CD4-positive, alpha-beta memory T cell (primary cell): ENCODE measurements at regions not wholly inside any gene's neighbourhood (a gene's known extent, or its start where the extent isn't known, plus 50 kb on each side); places are given as distances from the start of the nearest gene placed in this dataset.

Source experiments
- CTCF ChIA-PET: fragments of 350-600 bp; sonication (Branson Sonifier 250); formaldehyde crosslinking; loops from one replicate; lab custom pipeline; 2021; ENCODE audit warnings: inconsistent platforms; ENCODE audit not compliant: partially characterized antibody; lab: Charles Lee
- POLR2A ChIA-PET: fragments of 350-600 bp; sonication (Branson Sonifier 250); formaldehyde crosslinking; loops from one replicate; lab custom pipeline; 2021; ENCODE audit not compliant: partially characterized antibody; lab: Charles Lee
- DNase-seq, 5 donors: peaks; one replicate each; pipeline versions ENCODE4 v3.0.0 to v3.0.0-alpha.2; 2020 to 2022; ENCODE audit warnings: mixed read lengths in 1 of 5
- H3K27ac ChIP-seq: one replicate; pipeline ENCODE4 v1.7.0; 2013; ENCODE audit warnings: low read depth, low read length
- H3K27me3 ChIP-seq: 2 replicates; pipeline ENCODE4 v1.7.0; 2013; ENCODE audit warnings: mild to moderate bottlenecking, low read length, moderate library complexity; ENCODE audit not compliant: insufficient read depth
- H3K36me3 ChIP-seq: 2 replicates; pipeline ENCODE4 v1.7.0; 2013; ENCODE audit warnings: mild to moderate bottlenecking, low read length, moderate library complexity; ENCODE audit not compliant: insufficient read depth
- H3K4me1 ChIP-seq: 2 replicates; pipeline ENCODE4 v1.7.0; 2013; ENCODE audit warnings: mild to moderate bottlenecking, low read length, moderate library complexity; ENCODE audit not compliant: insufficient read depth
- H3K4me3 ChIP-seq, 2 donors: one replicate each; pipeline ENCODE4 v1.7.0; 2013; ENCODE audit warnings: low read length in 2 of 2, mild to moderate bottlenecking in 1 of 2
- H3K9me3 ChIP-seq, 2 donors: one replicate each; pipeline ENCODE4 v1.7.0; 2013; ENCODE audit warnings: low read length in 2 of 2, control low read depth in 1 of 2; ENCODE audit not compliant: control insufficient read depth in 1 of 2
- H3K27ac Mint-ChIP-seq, 7 donors: one replicate each; pipeline ENCODE4 v1.8.0; 2020 to 2021; ENCODE audit warnings: mixed read lengths in 7 of 7, mild to moderate bottlenecking in 6 of 7, inconsistent platforms in 3 of 7, moderate library complexity in 3 of 7
- H3K27me3 Mint-ChIP-seq, 2 donors: one replicate each; pipeline ENCODE4 v1.8.0; 2020 to 2021; ENCODE audit warnings: mixed read lengths in 2 of 2
- H3K36me3 Mint-ChIP-seq, 2 donors: one replicate each; pipeline ENCODE4 v1.8.0; 2020 to 2021; ENCODE audit warnings: mixed read lengths in 2 of 2, inconsistent platforms in 1 of 2, mild to moderate bottlenecking in 1 of 2
- H3K4me1 Mint-ChIP-seq, 4 donors: one replicate each; pipeline ENCODE4 v1.8.0; 2020 to 2021; ENCODE audit warnings: mixed read lengths in 4 of 4, mild to moderate bottlenecking in 1 of 4
- H3K4me3 Mint-ChIP-seq, 8 donors: one replicate each; pipeline ENCODE4 v1.8.0; 2020 to 2021; ENCODE audit warnings: mixed read lengths in 8 of 8, mild to moderate bottlenecking in 7 of 8, moderate library complexity in 6 of 8, inconsistent platforms in 3 of 8
- H3K9me3 Mint-ChIP-seq, 8 donors: one replicate each; pipeline ENCODE4 v1.8.0; 2020 to 2021; ENCODE audit warnings: mixed read lengths in 8 of 8, mild to moderate bottlenecking in 5 of 8, inconsistent platforms in 3 of 8, moderate library complexity in 1 of 8
- intact Hi-C: fragments of 100-400 bp; cut with micrococcal nuclease; formaldehyde crosslinking; loops from one replicate; pipeline ENCODE4 v1.15.1; 2023

DNA sequence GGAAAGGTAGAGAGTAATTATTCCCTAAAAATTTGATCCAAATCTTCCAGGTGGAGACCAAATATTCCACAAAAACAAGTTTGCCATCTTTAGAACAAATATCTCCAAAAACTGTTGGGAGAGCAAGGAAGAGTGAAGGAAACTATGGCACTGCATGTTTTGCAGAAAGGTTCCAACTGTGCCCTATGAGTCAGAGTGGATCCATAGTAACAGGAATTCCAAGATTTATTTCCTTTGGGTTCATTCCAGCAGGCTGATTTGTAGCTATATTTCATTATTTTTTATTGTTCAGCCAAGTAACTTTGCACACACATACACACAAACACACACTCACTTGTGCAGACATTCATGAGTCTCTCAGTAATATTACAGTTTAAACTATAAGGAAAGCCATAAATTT lies 459.7 kb upstream of the EPHA6 start:
- H3K36me3 ChIP-seq, result no peaks in the 10 kb centered on the region
- Mint-ChIP-seq H3K36me3 (no peaks in the 10 kb centered on the region), H3K27ac (no peak overlapping the region), H3K4me3 (no peak overlapping the region), H3K4me1 (no peaks in the 10 kb centered on the region), H3K27me3 (no peaks in the 10 kb centered on the region), H3K9me3 (peaks cover 0 to 18% (median 8%) of the 10 kb centered on the region in 8 donors)
- H3K4me1 ChIP-seq, result no peaks in the 10 kb centered on the region
- intact Hi-C loops, result no loop called here
- H3K9me3 ChIP-seq, result no peaks in the 10 kb centered on the region
- ChIA-PET CTCF (no interaction called here), POLR2A (no interaction called here)
- no peak overlapping the region for H3K27ac ChIP-seq
- H3K27me3 ChIP-seq, result no peaks in the 10 kb centered on the region
- no peak for DNase-seq
- H3K4me3 ChIP-seq, result no peak overlapping the region

DNA sequence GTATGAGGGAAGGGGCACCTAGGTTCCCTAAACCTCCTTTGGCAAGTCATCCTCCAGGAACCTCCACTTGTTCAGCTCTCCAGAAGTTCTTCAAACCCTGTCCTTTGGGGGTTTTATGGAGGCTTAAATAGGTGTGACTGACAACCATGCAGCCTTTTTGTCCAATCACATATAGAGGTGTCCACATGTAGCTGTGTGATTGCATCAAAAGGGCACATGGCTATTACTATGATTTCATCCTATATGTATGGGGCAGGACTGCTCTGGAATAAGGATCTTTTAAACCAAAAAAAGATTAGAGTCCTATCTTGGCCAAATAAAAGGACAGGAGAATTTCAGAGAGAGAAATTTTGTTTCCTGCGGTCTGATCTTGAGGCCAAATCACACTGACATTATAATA lies 453.2 kb upstream of the EPHA6 start:
- Histone ChIP-seq H3K36me3 (no peaks in the 10 kb centered on the region), H3K27ac (no peak overlapping the region), H3K4me1 (no peaks in the 10 kb centered on the region), H3K9me3 (no peaks in the 10 kb centered on the region), H3K4me3 (no peak overlapping the region), H3K27me3 (no peaks in the 10 kb centered on the region)
- Mint-ChIP-seq H3K27ac (no peak overlapping the region), H3K4me3 (no peak overlapping the region), H3K4me1 (no peaks in the 10 kb centered on the region), H3K9me3 (peaks cover 0 to 18% (median 8%) of the 10 kb centered on the region in 8 donors), H3K27me3 (no peaks in the 10 kb centered on the region), H3K36me3 (no peaks in the 10 kb centered on the region)
- ChIA-PET CTCF (no interaction called here), POLR2A (no interaction called here)
- no peak for DNase-seq
- intact Hi-C loops, result no loop called here

DNA sequence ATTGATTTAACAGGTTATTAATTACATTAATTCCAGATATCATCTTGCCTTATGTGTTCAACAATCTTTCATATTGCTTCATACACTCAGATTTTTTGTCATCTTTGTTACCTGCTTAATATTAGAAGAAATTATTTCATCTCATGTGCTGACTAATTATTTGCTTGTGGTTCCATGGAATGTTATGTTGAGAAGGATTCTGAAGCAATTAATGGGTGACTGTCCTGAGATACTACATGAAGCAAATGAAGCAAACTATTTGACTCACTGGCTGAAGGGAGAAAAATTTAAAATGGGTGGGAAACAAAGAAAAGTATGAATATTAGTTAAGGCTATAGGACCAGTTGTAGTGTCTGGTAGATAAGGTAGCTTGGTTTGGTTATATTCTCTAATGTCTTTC lies 443.8 kb upstream of the EPHA6 start:
- Mint-ChIP-seq H3K4me3 (no peak overlapping the region), H3K36me3 (no peaks in the 10 kb centered on the region), H3K27ac (no peak overlapping the region), H3K9me3 (peaks cover 0 to 8% (median 5%) of the 10 kb centered on the region in 8 donors), H3K27me3 (no peaks in the 10 kb centered on the region), H3K4me1 (no peaks in the 10 kb centered on the region)
- intact Hi-C loops, result no loop called here
- Histone ChIP-seq H3K36me3 (no peaks in the 10 kb centered on the region), H3K27ac (no peak overlapping the region), H3K9me3 (no peaks in the 10 kb centered on the region), H3K27me3 (no peaks in the 10 kb centered on the region), H3K4me1 (no peaks in the 10 kb centered on the region), H3K4me3 (no peak overlapping the region)
- CTCF ChIA-PET, result no interaction called here
- DNase-seq, result no peak
- POLR2A ChIA-PET, result no interaction called here

DNA sequence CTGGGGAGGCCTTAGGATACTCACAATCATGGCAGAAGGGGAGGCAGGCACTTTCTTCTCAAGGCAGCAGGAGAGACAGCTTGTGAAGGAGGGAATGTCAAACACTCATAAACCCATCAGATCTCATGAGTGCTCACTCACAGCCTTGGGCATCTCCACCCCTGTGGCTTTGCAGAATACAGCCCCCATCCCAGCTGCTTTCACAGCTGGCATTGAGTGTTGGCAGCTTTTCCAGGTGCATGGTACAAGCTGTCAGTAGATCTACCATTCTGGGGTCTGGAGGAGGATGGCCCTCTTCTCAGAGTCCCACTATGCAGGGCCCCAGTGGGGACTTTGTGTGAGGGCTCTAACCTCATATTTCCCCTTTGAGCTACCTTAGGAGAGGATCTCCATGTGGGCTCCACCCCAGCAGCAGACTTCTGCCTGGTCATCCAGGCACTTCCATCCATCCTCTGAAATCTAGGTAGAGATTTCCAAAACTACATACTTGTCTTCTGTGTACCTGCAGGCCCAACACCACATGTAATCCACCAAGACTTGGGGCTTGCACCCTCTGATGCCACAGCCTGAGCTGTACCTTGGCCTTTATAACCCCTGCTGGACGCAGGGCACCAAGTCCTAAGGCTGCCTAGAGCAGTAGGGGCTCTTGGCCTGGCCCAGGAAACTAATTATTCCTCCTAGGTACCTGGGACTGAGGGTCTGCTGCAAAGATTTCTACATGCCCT lies 404.2 kb upstream of the EPHA6 start:
- H3K27me3 ChIP-seq, result no peaks in the 10 kb centered on the region
- no peak overlapping the region for H3K4me3 ChIP-seq
- H3K27me3 Mint-ChIP-seq, result no peaks in the 10 kb centered on the region
- H3K9me3 Mint-ChIP-seq, result peaks cover 0 to 20% (median 6%) of the 10 kb centered on the region in 8 donors
- intact Hi-C loops, result no loop called here
- H3K36me3 ChIP-seq, result no peaks in the 10 kb centered on the region
- no peaks in the 10 kb centered on the region for H3K4me1 Mint-ChIP-seq
- peaks cover 0 to 6% of the 10 kb centered on the region in 2 donors for H3K9me3 ChIP-seq
- H3K4me1 ChIP-seq, result no peaks in the 10 kb centered on the region
- CTCF ChIA-PET, result no interaction called here
- POLR2A ChIA-PET, result no interaction called here
- peak overlapping the region in 1 of 8 donors; percentile 8 for H3K4me3 Mint-ChIP-seq
- no peaks in the 10 kb centered on the region for H3K36me3 Mint-ChIP-seq
- no peak for DNase-seq
- no peak overlapping the region for H3K27ac Mint-ChIP-seq
- H3K27ac ChIP-seq, result no peak overlapping the region

DNA sequence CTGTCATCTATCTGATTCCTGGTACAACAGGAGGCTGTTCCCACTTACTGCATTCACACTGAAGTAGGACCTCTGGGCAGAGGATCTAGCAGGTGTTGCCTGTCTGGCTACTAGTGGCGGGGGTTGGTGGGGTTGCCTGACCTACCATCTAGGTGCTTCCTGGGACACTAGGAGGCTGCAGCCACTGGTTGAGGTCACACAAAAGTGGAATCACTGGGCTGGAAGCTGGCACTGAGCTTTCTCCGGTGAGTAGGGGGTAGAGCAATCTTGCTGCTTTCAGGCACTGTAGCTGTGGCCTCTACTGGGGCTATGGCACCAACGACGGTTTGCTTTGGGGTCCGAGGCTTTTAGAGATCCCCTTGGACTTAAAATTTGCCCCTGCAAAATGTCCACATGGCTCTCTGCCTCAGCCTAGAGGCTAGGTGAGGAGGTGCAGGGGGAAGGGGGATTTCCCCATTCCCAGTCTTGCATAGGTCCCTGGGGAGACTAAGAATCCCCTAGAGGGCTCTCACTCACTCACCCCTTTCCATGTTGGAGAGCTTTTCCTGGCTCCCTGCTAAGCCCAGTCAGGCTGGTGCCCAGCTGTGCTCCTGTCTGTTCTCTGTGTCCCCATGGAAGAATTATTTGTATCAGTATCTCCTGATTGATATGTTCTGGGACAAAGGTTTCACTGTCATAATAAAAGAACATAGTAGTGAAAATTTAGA lies 397.7 kb upstream of the EPHA6 start:
- no peak overlapping the region for H3K4me3 Mint-ChIP-seq
- no peak for DNase-seq
- no peak overlapping the region for H3K27ac ChIP-seq
- no peaks in the 10 kb centered on the region for H3K36me3 Mint-ChIP-seq
- H3K9me3 ChIP-seq, result no peaks in the 10 kb centered on the region
- no peak overlapping the region for H3K4me3 ChIP-seq
- ChIA-PET CTCF (no interaction called here), POLR2A (no interaction called here)
- H3K4me1 ChIP-seq, result no peaks in the 10 kb centered on the region
- no peaks in the 10 kb centered on the region for H3K4me1 Mint-ChIP-seq
- intact Hi-C loops, result no loop called here
- H3K27ac Mint-ChIP-seq, result no peak overlapping the region
- peaks cover 0 to 6% (median 3%) of the 10 kb centered on the region in 8 donors for H3K9me3 Mint-ChIP-seq
- H3K36me3 ChIP-seq, result no peaks in the 10 kb centered on the region
- H3K27me3 Mint-ChIP-seq, result no peaks in the 10 kb centered on the region
- H3K27me3 ChIP-seq, result no peaks in the 10 kb centered on the region

DNA sequence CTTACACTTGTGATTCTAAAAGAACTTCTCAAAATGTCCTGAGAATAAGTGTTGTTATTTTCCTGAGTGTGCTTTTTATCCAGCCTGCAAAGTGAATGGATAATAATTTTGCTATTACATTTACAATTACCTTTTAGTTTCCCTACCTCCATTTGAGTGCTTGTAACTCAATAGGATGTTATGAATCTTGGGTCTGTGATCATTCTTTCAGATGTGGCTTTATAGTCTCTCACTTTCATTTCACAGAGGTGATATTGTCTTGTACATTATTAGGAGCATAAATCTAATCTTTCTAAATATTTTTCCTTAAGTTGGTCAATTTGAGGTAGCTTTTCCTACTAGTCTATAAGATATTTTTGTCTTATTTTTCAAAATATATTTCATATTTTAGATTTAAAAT lies 386.3 kb upstream of the EPHA6 start:
- DNase-seq, result no peak
- H3K4me1 Mint-ChIP-seq, result no peaks in the 10 kb centered on the region

DNA sequence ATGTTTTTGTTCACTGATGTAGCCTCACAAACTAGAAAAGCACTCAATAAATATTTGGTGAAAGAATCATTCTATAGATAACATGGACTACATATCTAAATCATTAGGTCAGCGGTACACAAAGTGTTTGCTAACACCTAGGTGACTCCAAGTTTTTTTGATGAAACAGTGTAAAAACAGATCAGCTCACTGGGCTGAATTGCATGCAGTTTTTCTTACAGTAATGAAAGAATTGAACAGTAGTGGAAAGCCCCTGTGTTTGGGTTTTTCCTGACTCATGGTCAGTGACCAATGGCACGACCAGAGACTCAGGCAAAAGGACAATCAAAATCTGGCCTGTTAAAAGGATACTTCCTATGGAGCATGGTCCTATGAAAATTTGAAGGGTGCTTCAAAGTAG lies 384.3 kb upstream of the EPHA6 start:
- H3K9me3 ChIP-seq, result no peaks in the 10 kb centered on the region
- intact Hi-C loops, result no loop called here
- no peaks in the 10 kb centered on the region for H3K4me1 ChIP-seq
- Mint-ChIP-seq H3K27ac (no peak overlapping the region), H3K36me3 (no peaks in the 10 kb centered on the region), H3K9me3 (peaks cover 0 to 3% (median under 1%) of the 10 kb centered on the region in 8 donors), H3K27me3 (no peaks in the 10 kb centered on the region), H3K4me3 (no peak overlapping the region), H3K4me1 (no peaks in the 10 kb centered on the region)
- no peaks in the 10 kb centered on the region for H3K27me3 ChIP-seq
- no peak for DNase-seq
- ChIA-PET CTCF (no interaction called here), POLR2A (no interaction called here)
- H3K27ac ChIP-seq, result no peak overlapping the region
- no peaks in the 10 kb centered on the region for H3K36me3 ChIP-seq
- H3K4me3 ChIP-seq, result no peak overlapping the region

More for the DNA sequence above, 386.3 kb upstream of the EPHA6 start:
- intact Hi-C loops, result no loop called here
- peaks cover 0 to 4% (median 2%) of the 10 kb centered on the region in 8 donors for H3K9me3 Mint-ChIP-seq
- Histone ChIP-seq H3K9me3 (no peaks in the 10 kb centered on the region), H3K4me3 (no peak overlapping the region), H3K27ac (no peak overlapping the region), H3K36me3 (no peaks in the 10 kb centered on the region), H3K4me1 (no peaks in the 10 kb centered on the region), H3K27me3 (no peaks in the 10 kb centered on the region)
- POLR2A ChIA-PET, result no interaction called here
- no peaks in the 10 kb centered on the region for H3K27me3 Mint-ChIP-seq
- H3K27ac Mint-ChIP-seq, result no peak overlapping the region
- CTCF ChIA-PET, result no interaction called here
- no peaks in the 10 kb centered on the region for H3K36me3 Mint-ChIP-seq
- no peak overlapping the region for H3K4me3 Mint-ChIP-seq
